Breast epithelium (tissue), 4 donors: ENCODE measurements at regions not wholly inside any gene's neighbourhood (a gene's known extent, or its start where the extent isn't known, plus 50 kb on each side); places are given as distances from the start of the nearest gene placed in this dataset.

Experiments used
- DNase-seq, 2 donors: peaks; one replicate each; pipeline ENCODE4 v3.0.0-alpha.2; 2019; ENCODE audit warnings: low spot score in 2 of 2
- H3K27ac ChIP-seq, 2 donors: fragments of 200-600 bp; sonication (generic) in 1 of 2; one replicate each; pipeline ENCODE4 v1.5.1; 2016 to 2019; ENCODE audit warnings: mild to moderate bottlenecking in 1 of 2
- H3K27me3 ChIP-seq, 2 donors: fragments of 200-600 bp; sonication (generic) in 1 of 2; one replicate each; pipeline versions ENCODE4 v1.5.1 to v1.6.0; 2017 to 2019; ENCODE audit warnings: control low read depth in 1 of 2, mild to moderate bottlenecking in 1 of 2
- H3K36me3 ChIP-seq: fragments of 200-600 bp; one replicate; pipeline ENCODE4 v1.5.1; 2019
- H3K4me1 ChIP-seq, 2 donors: fragments of 200-600 bp; sonication (generic); one replicate each; pipeline ENCODE4 v1.5.1; 2016 to 2019; ENCODE audit warnings: control low read depth in 1 of 2
- H3K4me3 ChIP-seq, 3 donors: fragments of 200-600 bp; sonication (generic); 1 replicate in 2 of 3; 2 replicates in 1 of 3; pipeline ENCODE4 v1.5.1; 2016 to 2019; ENCODE audit warnings: mild to moderate bottlenecking in 3 of 3, moderate library complexity in 2 of 3
- H3K9me3 ChIP-seq, 2 donors: fragments of 200-600 bp; sonication (generic) in 1 of 2; one replicate each; pipeline ENCODE4 v1.5.1; 2016 to 2019; ENCODE audit warnings: control low read depth in 1 of 2
- CTCF ChIP-seq, 3 donors: fragments of 450-650 bp; IDR thresholded peaks; one replicate each; pipeline ENCODE4 v1.5.1; 2016 to 2017; ENCODE audit warnings: antibody characterized with exemption in 3 of 3, mild to moderate bottlenecking in 3 of 3, moderate library complexity in 3 of 3
- POLR2A ChIP-seq: fragments of 450-650 bp; IDR thresholded peaks from one replicate; pipeline ENCODE4 v1.6.1; 2016; ENCODE audit warnings: antibody characterized with exemption, mild to moderate bottlenecking, moderate library complexity
- POLR2AphosphoS5 ChIP-seq, 3 donors: sonication (generic); formaldehyde crosslinking; IDR thresholded peaks; one replicate each; pipeline ENCODE4 v1.6.1; 2017; ENCODE audit warnings: antibody characterized with exemption in 3 of 3
- intact Hi-C: fragments of 100-400 bp; cut with DNase I; formaldehyde crosslinking; loops from one replicate; pipeline ENCODE4 v1.15.1; 2023; ENCODE audit warnings: low total_unique reads

- no peaks in the 10 kb centered on the region for H3K9me3 ChIP-seq
- no peak overlapping the region for H3K4me3 ChIP-seq
- H3K27ac ChIP-seq: no peak overlapping the region
- no peak for TF ChIP-seq CTCF (IDR thresholded peaks at IDR 0.05)
- no peak for TF ChIP-seq POLR2AphosphoS5 (IDR thresholded peaks at IDR 0.05)
- no peak for TF ChIP-seq POLR2A
- no peaks in the 10 kb centered on the region for H3K27me3 ChIP-seq
- H3K4me1 ChIP-seq: no peaks in the 10 kb centered on the region
- H3K36me3 ChIP-seq: no peaks in the 10 kb centered on the region
- intact Hi-C loops: no loop called here
- no peak for DNase-seq
Observed at GRCh38 chr1:221294242-221294641, 415.0 kb downstream of the HLX start.

GRCh38 chr1:221302357-221302756, 423.1 kb downstream of the HLX start:
- no peak overlapping the region for H3K27ac ChIP-seq
- TF ChIP-seq POLR2A: no peak
- TF ChIP-seq CTCF (IDR thresholded peaks at IDR 0.05): no peak
- no peak for TF ChIP-seq POLR2AphosphoS5 (IDR thresholded peaks at IDR 0.05)
- intact Hi-C loops: no loop called here
- H3K9me3 ChIP-seq: no peaks in the 10 kb centered on the region
- no peaks in the 10 kb centered on the region for H3K27me3 ChIP-seq
- no peaks in the 10 kb centered on the region for H3K4me1 ChIP-seq
- no peaks in the 10 kb centered on the region for H3K36me3 ChIP-seq
- H3K4me3 ChIP-seq: no peak overlapping the region
- no peak for DNase-seq

GRCh38 chr1:221302810-221303209, 423.6 kb downstream of the HLX start:
- DNase-seq: no peak
- Histone ChIP-seq H3K4me3 (no peak overlapping the region), H3K36me3 (no peaks in the 10 kb centered on the region), H3K27ac (no peak overlapping the region), H3K9me3 (no peaks in the 10 kb centered on the region), H3K4me1 (no peaks in the 10 kb centered on the region), H3K27me3 (no peaks in the 10 kb centered on the region)
- no peak for TF ChIP-seq POLR2A
- TF ChIP-seq POLR2AphosphoS5 (IDR thresholded peaks at IDR 0.05): no peak
- TF ChIP-seq CTCF (IDR thresholded peaks at IDR 0.05): no peak
- intact Hi-C loops: no loop called here

GRCh38 chr1:221303623-221304022, 424.4 kb downstream of the HLX start:
- Histone ChIP-seq H3K27me3 (no peaks in the 10 kb centered on the region), H3K9me3 (no peaks in the 10 kb centered on the region), H3K4me3 (no peak overlapping the region), H3K4me1 (no peaks in the 10 kb centered on the region), H3K36me3 (no peaks in the 10 kb centered on the region), H3K27ac (no peak overlapping the region)
- TF ChIP-seq CTCF (IDR thresholded peaks at IDR 0.05) (no peak), POLR2AphosphoS5 (IDR thresholded peaks at IDR 0.05) (no peak), POLR2A (no peak)
- intact Hi-C loops: no loop called here
- no peak for DNase-seq

DNA sequence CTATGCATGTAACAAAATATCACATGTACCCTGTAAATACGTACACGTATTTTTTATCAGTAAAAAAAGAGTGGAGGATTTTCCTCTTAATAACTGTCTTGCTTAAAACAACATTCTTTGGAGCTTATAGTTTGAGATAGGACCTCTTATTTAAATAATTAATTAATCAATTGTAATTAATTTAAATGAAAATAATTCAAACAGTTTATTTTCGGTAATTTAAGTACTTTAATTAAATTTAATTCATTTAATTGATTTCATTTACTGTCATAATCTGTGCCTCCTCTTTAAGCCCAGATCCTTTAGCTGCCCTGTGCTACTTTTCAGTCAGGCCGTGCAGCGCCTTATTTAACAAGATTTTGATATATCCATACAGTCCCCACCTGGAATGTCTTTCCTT, 427.0 kb downstream of the HLX start:
- TF ChIP-seq CTCF (IDR thresholded peaks at IDR 0.05): no peak
- TF ChIP-seq POLR2A: no peak
- TF ChIP-seq POLR2AphosphoS5 (IDR thresholded peaks at IDR 0.05): no peak
- Histone ChIP-seq H3K27ac (no peak overlapping the region), H3K36me3 (no peaks in the 10 kb centered on the region), H3K9me3 (no peaks in the 10 kb centered on the region), H3K4me3 (no peak overlapping the region), H3K27me3 (no peaks in the 10 kb centered on the region), H3K4me1 (no peaks in the 10 kb centered on the region)
- intact Hi-C loops: no loop called here
- DNase-seq: no peak
